PC-3 (cell line): ENCODE measurements at regions not wholly inside any gene's neighbourhood (a gene's known extent, or its start where the extent isn't known, plus 50 kb on each side); places are given as distances from the start of the nearest gene placed in this dataset.

Source experiments
- ATAC-seq: fragments of 200-7000 bp; cut with Tn5 transposase; 2 replicates; pipeline ENCODE4 v1.9.1; 2020; ENCODE audit warnings: mild to moderate bottlenecking, moderate library complexity
- BruUV-seq: library from RNA; stranded (reverse); fragments of 400-500 nt; replicated peaks from 2 replicates; lab custom pipeline; 2021; lab: Mats Ljungman, UMichigan
- CTCF ChIA-PET: fragments of 300-600 bp; sonication (Branson Sonifier 250); formaldehyde crosslinking; loops from one replicate; lab custom pipeline; 2022; ENCODE audit warnings: antibody characterized with exemption; lab: Charles Lee
- POLR2A ChIA-PET: fragments of 300-600 bp; sonication (Branson Sonifier 250); formaldehyde crosslinking; loops from one replicate; lab custom pipeline; 2022; ENCODE audit warnings: antibody characterized with exemption; ENCODE audit not compliant: unreplicated experiment; lab: Charles Lee
- DNase-seq: peaks from one replicate; pipeline ENCODE4 v3.0.0-alpha.2; 2015
- H2AFZ ChIP-seq: fragments of 300-600 bp; sonication (generic); 2 replicates; pipeline ENCODE4 v1.6.0; 2016; ENCODE audit warnings: antibody characterized with exemption, low read length
- H3F3A ChIP-seq: fragments of 300-600 bp; sonication (generic); one replicate; pipeline ENCODE4 v1.6.0; 2017; ENCODE audit warnings: antibody characterized with exemption, low read length, control low read depth, mild to moderate bottlenecking; ENCODE audit not compliant: unreplicated experiment
- H3K27ac ChIP-seq: fragments of 300-600 bp; sonication (generic); 2 replicates; pipeline ENCODE4 v1.5.1; 2016; ENCODE audit warnings: mild to moderate bottlenecking, low read length
- H3K27me3 ChIP-seq: fragments of 300-600 bp; sonication (generic); 2 replicates; pipeline ENCODE4 v1.6.1; 2016; ENCODE audit warnings: low read length, mixed read lengths
- H3K36me3 ChIP-seq: fragments of 300-600 bp; sonication (generic); 2 replicates; pipeline ENCODE4 v1.6.1; 2016; ENCODE audit warnings: low read depth, mixed run types, low read length, mixed read lengths
- H3K4me1 ChIP-seq: fragments of 300-600 bp; sonication (generic); 2 replicates; pipeline ENCODE4 v1.5.1; 2016; ENCODE audit warnings: low read length; ENCODE audit not compliant: insufficient read depth
- H3K4me2 ChIP-seq: fragments of 300-600 bp; sonication (generic); 2 replicates; pipeline ENCODE4 v1.6.0; 2016; ENCODE audit warnings: low read length
- H3K4me3 ChIP-seq: fragments of 300-600 bp; sonication (generic); 2 replicates; pipeline ENCODE4 v1.5.1; 2016; ENCODE audit warnings: mild to moderate bottlenecking, low read length, mixed read lengths
- H3K79me2 ChIP-seq: fragments of 300-600 bp; sonication (generic); 2 replicates; pipeline ENCODE4 v1.6.1; 2017; ENCODE audit warnings: low read length, mixed read lengths
- H3K9ac ChIP-seq: fragments of 300-600 bp; sonication (generic); 2 replicates; pipeline ENCODE4 v1.6.0; 2016; ENCODE audit warnings: mild to moderate bottlenecking, low read length
- H3K9me2 ChIP-seq: fragments of 300-600 bp; sonication (generic); replicated peaks from 2 replicates; pipeline ENCODE4 v1.6.1; 2016; ENCODE audit warnings: mixed run types, low read length, mixed read lengths
- H3K9me3 ChIP-seq: fragments of 300-600 bp; sonication (generic); 2 replicates; pipeline ENCODE4 v1.6.1; 2016; ENCODE audit warnings: low read length, mixed read lengths
- H4K20me1 ChIP-seq: fragments of 300-600 bp; sonication (generic); 2 replicates; pipeline ENCODE4 v1.6.1; 2016; ENCODE audit warnings: low read length, mixed read lengths
- CTCF ChIP-seq: fragments of 300-600 bp; sonication (generic); conservative IDR thresholded peaks from 2 replicates; pipeline ENCODE4 v1.5.1; 2017; ENCODE audit warnings: antibody characterized with exemption, low read depth, mild to moderate bottlenecking, low read length
- EZH2 ChIP-seq: fragments of 300-600 bp; sonication (generic); IDR thresholded peaks from one replicate; pipeline ENCODE4 v1.6.1; 2017; ENCODE audit warnings: antibody characterized with exemption, mild to moderate bottlenecking, low read length; ENCODE audit not compliant: unreplicated experiment
- EZH2phosphoT487 ChIP-seq: fragments of 300-600 bp; sonication (generic); IDR thresholded peaks from 2 replicates; pipeline ENCODE4 v1.6.1; 2018; ENCODE audit warnings: mild to moderate bottlenecking, antibody characterized with exemption, low read length, borderline replicate concordance
- intact Hi-C: fragments of 100-400 bp; cut with micrococcal nuclease; formaldehyde crosslinking; loops from 2 replicates; pipeline ENCODE4 v1.9.0; 2023

GRCh38 chr2:136664713-136665405 is 100.5 kb upstream of the THSD7B start:
- CTCF ChIA-PET = no interaction called here
- Histone ChIP-seq H3F3A (no peaks in the 10 kb centered on the region), H4K20me1 (no peaks in the 10 kb centered on the region), H3K4me2 (no peak overlapping the region), H3K9ac (no peak overlapping the region), H3K4me1 (no peaks in the 10 kb centered on the region), H3K27me3 (peaks cover 24% of the 10 kb centered on the region), H2AFZ (no peak overlapping the region), H3K9me2 (no peaks in the 10 kb centered on the region), H3K36me3 (no peaks in the 10 kb centered on the region), H3K27ac (no peak overlapping the region), H3K9me3 (no peaks in the 10 kb centered on the region), H3K79me2 (no peaks in the 10 kb centered on the region), H3K4me3 (no peak overlapping the region)
- intact Hi-C loops = no loop called here
- no peak for TF ChIP-seq EZH2phosphoT487
- no peak for TF ChIP-seq CTCF
- no peak for TF ChIP-seq EZH2
- DNase-seq (no peak), ATAC-seq (no peak)
- POLR2A ChIA-PET = no interaction called here
- no TSS peak for BruUV-seq

- Histone ChIP-seq H3F3A (no peaks in the 10 kb centered on the region), H3K9me2 (no peaks in the 10 kb centered on the region), H2AFZ (no peak overlapping the region), H3K9ac (no peak overlapping the region), H3K4me3 (no peak overlapping the region), H3K4me1 (no peaks in the 10 kb centered on the region), H3K4me2 (no peak overlapping the region), H3K27me3 (peaks cover 11% of the 10 kb centered on the region; the same call in 1 of the 2 replicates), H4K20me1 (no peaks in the 10 kb centered on the region), H3K36me3 (no peaks in the 10 kb centered on the region), H3K9me3 (no peaks in the 10 kb centered on the region), H3K27ac (no peak overlapping the region), H3K79me2 (no peaks in the 10 kb centered on the region)
- no peak for TF ChIP-seq CTCF
- TF ChIP-seq EZH2phosphoT487 = no peak
- TF ChIP-seq EZH2 = no peak
- ChIA-PET POLR2A (no interaction called here), CTCF (no interaction called here)
- intact Hi-C loops = no loop called here
- DNase-seq = no peak
- BruUV-seq = no TSS peak
- ATAC-seq = no peak
Observed at GRCh38 chr2:136658201-136658600, 107.1 kb upstream of the THSD7B start.

GRCh38 chr2:136653861-136654260 is 111.5 kb upstream of the THSD7B start:
- TF ChIP-seq CTCF (no peak), EZH2 (no peak), EZH2phosphoT487 (no peak)

More at GRCh38 chr2:136653861-136654260, 111.5 kb upstream of the THSD7B start:
- Histone ChIP-seq H3K27me3 (0 out of 2 replicates have a peak, but pooled peaks cover 4% of the 10 kb centered on the region), H4K20me1 (no peaks in the 10 kb centered on the region), H3K36me3 (no peaks in the 10 kb centered on the region), H3K9ac (no peak overlapping the region), H3F3A (no peaks in the 10 kb centered on the region), H3K4me1 (no peaks in the 10 kb centered on the region), H3K4me3 (no peak overlapping the region), H3K9me3 (no peaks in the 10 kb centered on the region), H2AFZ (no peak overlapping the region), H3K4me2 (no peak overlapping the region), H3K79me2 (no peaks in the 10 kb centered on the region), H3K27ac (no peak overlapping the region), H3K9me2 (no peaks in the 10 kb centered on the region)
- DNase-seq (no peak), ATAC-seq (no peak)
- BruUV-seq = no TSS peak
- intact Hi-C loops = no loop called here
- ChIA-PET POLR2A (no interaction called here), CTCF (no interaction called here)
